ENCODE measurements at regions not wholly inside any gene's neighbourhood (a gene's known extent, or its start where the extent isn't known, plus 50 kb on each side); places are given as distances from the start of the nearest gene placed in this dataset.

- Mint-ChIP-seq H3K4me3 (no peak overlapping the region), H3K27ac (no peak overlapping the region), H3K27me3 (peaks cover 4 to 22% (median 11%) of the 10 kb centered on the region in 5 donors), H3K4me1 (no peaks in the 10 kb centered on the region), H3K9me3 (peaks cover 0 to 3% (median 0%) of the 10 kb centered on the region in 11 donors), H3K36me3 (no peaks in the 10 kb centered on the region)
- intact Hi-C loops (cut with micrococcal nuclease): no loop called here
- POLR2A ChIA-PET: no interaction called here
- no peak for DNase-seq
- no peak for ATAC-seq
- H3K4me3 ChIP-seq (ENCODE audit: low read length): no peak overlapping the region
- CTCF ChIA-PET: no interaction called here
- no peak overlapping the region for H3K27ac ChIP-seq (ENCODE audit: low read depth, low read length)
- no peaks in the 10 kb centered on the region for H3K27me3 ChIP-seq (ENCODE audit: control insufficient read depth in 2 of 2, insufficient read depth in 2 of 2, low read length in 2 of 2)
- no peaks in the 10 kb centered on the region for H3K4me1 ChIP-seq (ENCODE audit: control insufficient read depth in 2 of 2, insufficient read depth in 2 of 2, low read length in 2 of 2)
- no peaks in the 10 kb centered on the region for H3K36me3 ChIP-seq (ENCODE audit: control insufficient read depth in 2 of 3, insufficient read depth in 3 of 3, low read length in 3 of 3)
- H3K9me3 ChIP-seq (ENCODE audit: control insufficient read depth in 2 of 3, low read length in 3 of 3): no peaks in the 10 kb centered on the region
Observed at GRCh38 chr2:156728328-156728727, 292.1 kb downstream of the GPD2 start.

GRCh38 chr2:156731506-156731905, 295.3 kb downstream of the GPD2 start:
- Mint-ChIP-seq H3K4me3 (no peak overlapping the region), H3K9me3 (peaks cover 0 to 3% (median 0%) of the 10 kb centered on the region in 11 donors), H3K27me3 (peaks cover 2 to 11% (median 8%) of the 10 kb centered on the region in 5 donors), H3K36me3 (no peaks in the 10 kb centered on the region), H3K27ac (no peak overlapping the region), H3K4me1 (no peaks in the 10 kb centered on the region)
- H3K27me3 ChIP-seq (ENCODE audit: control insufficient read depth in 2 of 2, insufficient read depth in 2 of 2, low read length in 2 of 2): no peaks in the 10 kb centered on the region
- no peak for DNase-seq
- no peaks in the 10 kb centered on the region for H3K36me3 ChIP-seq (ENCODE audit: control insufficient read depth in 2 of 3, insufficient read depth in 3 of 3, low read length in 3 of 3)
- no peak for ATAC-seq
- POLR2A ChIA-PET: no interaction called here
- no peak overlapping the region for H3K4me3 ChIP-seq (ENCODE audit: low read length)
- H3K4me1 ChIP-seq (ENCODE audit: control insufficient read depth in 2 of 2, insufficient read depth in 2 of 2, low read length in 2 of 2): no peaks in the 10 kb centered on the region
- H3K27ac ChIP-seq (ENCODE audit: low read depth, low read length): no peak overlapping the region
- CTCF ChIA-PET: no interaction called here
- intact Hi-C loops (cut with micrococcal nuclease): no loop called here
- H3K9me3 ChIP-seq (ENCODE audit: control insufficient read depth in 2 of 3, low read length in 3 of 3): no peaks in the 10 kb centered on the region

GRCh38 chr2:156736950-156737349, 300.8 kb downstream of the GPD2 start:
- Histone ChIP-seq H3K27ac (ENCODE audit: low read depth, low read length) (no peak overlapping the region), H3K9me3 (ENCODE audit: control insufficient read depth in 2 of 3, low read length in 3 of 3) (no peaks in the 10 kb centered on the region), H3K4me1 (ENCODE audit: control insufficient read depth in 2 of 2, insufficient read depth in 2 of 2, low read length in 2 of 2) (no peaks in the 10 kb centered on the region), H3K27me3 (ENCODE audit: control insufficient read depth in 2 of 2, insufficient read depth in 2 of 2, low read length in 2 of 2) (no peaks in the 10 kb centered on the region), H3K4me3 (ENCODE audit: low read length) (no peak overlapping the region), H3K36me3 (ENCODE audit: control insufficient read depth in 2 of 3, insufficient read depth in 3 of 3, low read length in 3 of 3) (no peaks in the 10 kb centered on the region)
- Mint-ChIP-seq H3K4me1 (no peaks in the 10 kb centered on the region), H3K36me3 (no peaks in the 10 kb centered on the region), H3K9me3 (no peaks in the 10 kb centered on the region), H3K27ac (no peak overlapping the region), H3K4me3 (no peak overlapping the region), H3K27me3 (peaks cover 3 to 20% (median 16%) of the 10 kb centered on the region in 5 donors)
- DNase-seq (no peak), ATAC-seq (no peak)
- ChIA-PET CTCF (no interaction called here), POLR2A (no interaction called here)
- intact Hi-C loops (cut with micrococcal nuclease): no loop called here

- H3K27me3 ChIP-seq (ENCODE audit: control insufficient read depth in 2 of 2, insufficient read depth in 2 of 2, low read length in 2 of 2): no peaks in the 10 kb centered on the region
- H3K27ac ChIP-seq (ENCODE audit: low read depth, low read length): no peak overlapping the region
- POLR2A ChIA-PET: no interaction called here
- intact Hi-C loops (cut with micrococcal nuclease): no loop called here
- H3K4me3 ChIP-seq (ENCODE audit: low read length): no peak overlapping the region
- no peaks in the 10 kb centered on the region for H3K36me3 ChIP-seq (ENCODE audit: control insufficient read depth in 2 of 3, insufficient read depth in 3 of 3, low read length in 3 of 3)
- H3K27ac Mint-ChIP-seq: no peak overlapping the region
- H3K4me1 ChIP-seq (ENCODE audit: control insufficient read depth in 2 of 2, insufficient read depth in 2 of 2, low read length in 2 of 2): no peaks in the 10 kb centered on the region
- no peak for DNase-seq
- peaks cover 3 to 18% (median 16%) of the 10 kb centered on the region in 5 donors for H3K27me3 Mint-ChIP-seq
- H3K36me3 Mint-ChIP-seq: no peaks in the 10 kb centered on the region
- no peaks in the 10 kb centered on the region for H3K4me1 Mint-ChIP-seq
- no peak for ATAC-seq
- CTCF ChIA-PET: no interaction called here
- H3K9me3 ChIP-seq (ENCODE audit: control insufficient read depth in 2 of 3, low read length in 3 of 3): no peaks in the 10 kb centered on the region
- no peaks in the 10 kb centered on the region for H3K9me3 Mint-ChIP-seq
- H3K4me3 Mint-ChIP-seq: no peak overlapping the region
Observed at GRCh38 chr2:156739301-156739700, 303.1 kb downstream of the GPD2 start.

GRCh38 chr2:156745619-156746018, 309.4 kb downstream of the GPD2 start:
- ATAC-seq: no peak

GRCh38 chr2:156748221-156748620, 312.0 kb downstream of the GPD2 start:
- intact Hi-C loops (cut with micrococcal nuclease): no loop called here
- ChIA-PET CTCF (no interaction called here), POLR2A (no interaction called here)
- no peak overlapping the region for H3K27ac Mint-ChIP-seq
- DNase-seq: no peak
- no peak overlapping the region for H3K4me3 Mint-ChIP-seq
- Histone ChIP-seq H3K36me3 (ENCODE audit: control insufficient read depth in 2 of 3, insufficient read depth in 3 of 3, low read length in 3 of 3) (no peaks in the 10 kb centered on the region), H3K27ac (ENCODE audit: low read depth, low read length) (no peak overlapping the region), H3K4me1 (ENCODE audit: control insufficient read depth in 2 of 2, insufficient read depth in 2 of 2, low read length in 2 of 2) (no peaks in the 10 kb centered on the region), H3K9me3 (ENCODE audit: control insufficient read depth in 2 of 3, low read length in 3 of 3) (no peaks in the 10 kb centered on the region), H3K4me3 (ENCODE audit: low read length) (no peak overlapping the region), H3K27me3 (ENCODE audit: control insufficient read depth in 2 of 2, insufficient read depth in 2 of 2, low read length in 2 of 2) (no peaks in the 10 kb centered on the region)
- ATAC-seq: no peak
- H3K9me3 Mint-ChIP-seq: peaks cover 0 to 3% (median 0%) of the 10 kb centered on the region in 11 donors
- no peaks in the 10 kb centered on the region for H3K4me1 Mint-ChIP-seq
- H3K27me3 Mint-ChIP-seq: peaks cover 0 to 5% (median 0%) of the 10 kb centered on the region in 5 donors
- no peaks in the 10 kb centered on the region for H3K36me3 Mint-ChIP-seq

More at GRCh38 chr2:156745619-156746018, 309.4 kb downstream of the GPD2 start:
- H3K9me3 Mint-ChIP-seq: peaks cover 0 to 3% (median 0%) of the 10 kb centered on the region in 11 donors
- Histone ChIP-seq H3K27me3 (ENCODE audit: control insufficient read depth in 2 of 2, insufficient read depth in 2 of 2, low read length in 2 of 2) (no peaks in the 10 kb centered on the region), H3K4me1 (ENCODE audit: control insufficient read depth in 2 of 2, insufficient read depth in 2 of 2, low read length in 2 of 2) (no peaks in the 10 kb centered on the region), H3K4me3 (ENCODE audit: low read length) (no peak overlapping the region), H3K36me3 (ENCODE audit: control insufficient read depth in 2 of 3, insufficient read depth in 3 of 3, low read length in 3 of 3) (no peaks in the 10 kb centered on the region), H3K27ac (ENCODE audit: low read depth, low read length) (no peak overlapping the region), H3K9me3 (ENCODE audit: control insufficient read depth in 2 of 3, low read length in 3 of 3) (no peaks in the 10 kb centered on the region)
- peaks cover 0 to 13% (median 11%) of the 10 kb centered on the region in 5 donors for H3K27me3 Mint-ChIP-seq
- intact Hi-C loops (cut with micrococcal nuclease): no loop called here
- no peak overlapping the region for H3K4me3 Mint-ChIP-seq
- no peaks in the 10 kb centered on the region for H3K36me3 Mint-ChIP-seq
- POLR2A ChIA-PET: no interaction called here
- CTCF ChIA-PET: no interaction called here
- no peak for DNase-seq
- no peak overlapping the region for H3K27ac Mint-ChIP-seq
- no peaks in the 10 kb centered on the region for H3K4me1 Mint-ChIP-seq

- DNase-seq: no peak
- no peak overlapping the region for H3K27ac Mint-ChIP-seq
- Histone ChIP-seq H3K27me3 (ENCODE audit: control insufficient read depth in 2 of 2, insufficient read depth in 2 of 2, low read length in 2 of 2) (no peaks in the 10 kb centered on the region), H3K4me3 (ENCODE audit: low read length) (no peak overlapping the region), H3K36me3 (ENCODE audit: control insufficient read depth in 2 of 3, insufficient read depth in 3 of 3, low read length in 3 of 3) (no peaks in the 10 kb centered on the region), H3K27ac (ENCODE audit: low read depth, low read length) (no peak overlapping the region), H3K4me1 (ENCODE audit: control insufficient read depth in 2 of 2, insufficient read depth in 2 of 2, low read length in 2 of 2) (no peaks in the 10 kb centered on the region), H3K9me3 (ENCODE audit: control insufficient read depth in 2 of 3, low read length in 3 of 3) (no peaks in the 10 kb centered on the region)
- no peak for ATAC-seq
- no peak overlapping the region for H3K4me3 Mint-ChIP-seq
- H3K4me1 Mint-ChIP-seq: no peaks in the 10 kb centered on the region
- peaks cover 0 to 5% (median 0%) of the 10 kb centered on the region in 5 donors for H3K27me3 Mint-ChIP-seq
- H3K9me3 Mint-ChIP-seq: no peaks in the 10 kb centered on the region
- intact Hi-C loops (cut with micrococcal nuclease): no loop called here
- ChIA-PET POLR2A (no interaction called here), CTCF (no interaction called here)
- no peaks in the 10 kb centered on the region for H3K36me3 Mint-ChIP-seq
Observed at GRCh38 chr2:156752042-156752441, 315.9 kb downstream of the GPD2 start.
